ENCODE measurements at regions not wholly inside any gene's neighbourhood (a gene's known extent, or its start where the extent isn't known, plus 50 kb on each side); places are given as distances from the start of the nearest gene placed in this dataset.

DNA sequence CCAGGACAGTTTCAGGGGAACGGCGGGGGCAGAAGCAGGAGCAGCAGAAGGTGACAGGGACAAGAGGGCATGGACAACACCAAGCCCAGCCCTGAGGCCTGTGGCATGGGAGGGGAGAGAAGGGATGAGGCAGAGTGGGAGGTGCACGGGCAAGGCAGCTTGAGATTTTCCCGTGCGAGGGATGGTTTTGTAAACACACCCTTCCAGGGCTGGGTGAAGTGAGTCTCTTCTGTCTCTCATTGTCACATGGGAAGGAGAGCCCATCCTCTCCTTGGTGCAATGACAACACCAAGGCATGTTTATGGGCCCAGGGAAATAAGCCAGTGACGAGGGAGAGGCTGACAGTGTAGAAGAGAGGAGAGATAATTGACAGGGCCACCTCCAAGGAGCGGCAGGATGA, 69.6 kb upstream of the RIOK3 start:
- no peak for DNase-seq (ENCODE audit: low spot score)
- TF ChIP-seq, protein P1, sequence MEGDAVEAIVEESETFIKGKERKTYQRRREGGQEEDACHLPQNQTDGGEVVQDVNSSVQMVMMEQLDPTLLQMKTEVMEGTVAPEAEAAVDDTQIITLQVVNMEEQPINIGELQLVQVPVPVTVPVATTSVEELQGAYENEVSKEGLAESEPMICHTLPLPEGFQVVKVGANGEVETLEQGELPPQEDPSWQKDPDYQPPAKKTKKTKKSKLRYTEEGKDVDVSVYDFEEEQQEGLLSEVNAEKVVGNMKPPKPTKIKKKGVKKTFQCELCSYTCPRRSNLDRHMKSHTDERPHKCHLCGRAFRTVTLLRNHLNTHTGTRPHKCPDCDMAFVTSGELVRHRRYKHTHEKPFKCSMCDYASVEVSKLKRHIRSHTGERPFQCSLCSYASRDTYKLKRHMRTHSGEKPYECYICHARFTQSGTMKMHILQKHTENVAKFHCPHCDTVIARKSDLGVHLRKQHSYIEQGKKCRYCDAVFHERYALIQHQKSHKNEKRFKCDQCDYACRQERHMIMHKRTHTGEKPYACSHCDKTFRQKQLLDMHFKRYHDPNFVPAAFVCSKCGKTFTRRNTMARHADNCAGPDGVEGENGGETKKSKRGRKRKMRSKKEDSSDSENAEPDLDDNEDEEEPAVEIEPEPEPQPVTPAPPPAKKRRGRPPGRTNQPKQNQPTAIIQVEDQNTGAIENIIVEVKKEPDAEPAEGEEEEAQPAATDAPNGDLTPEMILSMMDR (IDR thresholded peaks at IDR 0.05): no peak
- no peak overlapping the region for H3K27ac ChIP-seq
- no peak overlapping the region for H3K4me3 ChIP-seq

- Histone ChIP-seq H3K27ac (no peak overlapping the region), H3K4me3 (no peak overlapping the region)
- DNase-seq (ENCODE audit: low spot score): no peak
- TF ChIP-seq, protein P1 (IDR thresholded peaks at IDR 0.05): no peak
Observed at GRCh38 chr18:23384778-23385736, 68.0 kb upstream of the RIOK3 start.

DNA sequence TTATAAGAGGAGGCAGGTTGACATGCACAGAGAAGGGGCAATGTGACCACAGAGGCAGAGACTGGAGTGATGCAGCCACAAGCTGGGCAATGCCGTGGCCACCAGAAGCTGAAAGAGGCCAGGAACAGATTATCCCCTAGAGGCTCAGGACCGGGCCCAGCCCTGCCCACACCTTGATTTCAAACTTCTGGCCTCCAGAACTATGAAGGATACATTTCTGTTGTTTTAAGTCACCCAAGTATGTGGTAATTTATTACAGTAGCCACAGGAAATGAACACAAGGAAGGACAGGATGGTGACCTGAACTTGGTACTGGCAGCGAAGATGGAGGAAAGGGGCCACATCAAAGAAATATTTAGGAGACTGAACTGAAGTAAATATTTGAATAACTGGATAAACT, 66.8 kb upstream of the RIOK3 start:
- no peak for DNase-seq (ENCODE audit: low spot score)
- no peak overlapping the region for H3K27ac ChIP-seq
- H3K4me3 ChIP-seq: no peak overlapping the region
- TF ChIP-seq, protein P1 (IDR thresholded peaks at IDR 0.05): no peak

DNA sequence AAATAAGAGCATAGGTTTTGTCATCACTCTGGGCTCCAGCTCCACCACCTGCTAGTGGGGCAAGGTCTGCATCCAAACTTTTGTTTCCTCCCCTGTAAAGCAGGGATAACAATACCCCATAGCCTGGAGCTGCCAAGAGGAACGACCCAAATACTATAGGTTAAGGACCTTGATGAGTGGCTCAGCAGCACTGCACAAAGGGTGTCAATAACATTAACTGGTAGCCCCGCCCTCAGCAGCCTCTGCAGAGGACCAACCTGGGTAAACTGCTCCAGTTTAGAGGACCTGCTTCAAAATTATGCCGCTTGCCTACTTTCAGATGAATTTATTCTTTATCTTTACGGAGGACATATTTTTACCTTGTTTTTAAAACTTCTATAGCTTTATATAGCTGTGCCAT, 65.8 kb upstream of the RIOK3 start:
- H3K27ac ChIP-seq: no peak overlapping the region

GRCh38 chr18:23388357-23388756, 64.7 kb upstream of the RIOK3 start:
- no peak overlapping the region for H3K4me3 ChIP-seq
- TF ChIP-seq, protein P1 (IDR thresholded peaks at IDR 0.05): no peak
- H3K27ac ChIP-seq: no peak overlapping the region
- DNase-seq (ENCODE audit: low spot score): no peak

More for the DNA sequence above, 65.8 kb upstream of the RIOK3 start:
- no peak overlapping the region for H3K4me3 ChIP-seq
- DNase-seq (ENCODE audit: low spot score): no peak
- TF ChIP-seq, protein P1 (IDR thresholded peaks at IDR 0.05): no peak

DNA sequence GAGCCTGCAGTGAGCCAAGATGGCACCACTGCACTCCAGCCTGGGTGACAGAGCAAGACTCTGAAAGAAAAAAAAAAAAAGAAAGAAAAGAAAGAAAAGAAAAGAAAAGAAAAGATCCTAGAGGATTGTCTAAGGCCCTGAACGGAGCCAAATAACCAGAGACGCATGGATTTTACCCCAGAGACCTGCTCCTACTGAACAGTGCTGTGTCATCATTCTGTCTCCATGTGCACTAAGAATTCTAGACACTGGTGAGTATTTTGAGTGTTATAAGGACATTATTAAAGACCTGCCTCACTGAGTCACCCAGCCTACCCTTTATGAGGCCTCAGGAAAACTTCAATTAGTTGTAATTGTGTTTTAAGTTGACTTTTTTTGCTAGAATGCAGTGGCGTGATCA, 61.9 kb upstream of the RIOK3 start:
- TF ChIP-seq, protein P1 (IDR thresholded peaks at IDR 0.05): no peak
- Histone ChIP-seq H3K27ac (no peak overlapping the region), H3K4me3 (no peak overlapping the region)
- no peak for DNase-seq (ENCODE audit: low spot score)

- TF ChIP-seq, protein P1 (IDR thresholded peaks at IDR 0.05): no peak
- Histone ChIP-seq H3K27ac (no peak overlapping the region), H3K4me3 (no peak overlapping the region)
- no peak for DNase-seq (ENCODE audit: low spot score)
Observed at GRCh38 chr18:23397907-23398306, 55.2 kb upstream of the RIOK3 start.
